B cell (primary cell): ENCODE measurements at regions not wholly inside any gene's neighbourhood (a gene's known extent, or its start where the extent isn't known, plus 50 kb on each side); places are given as distances from the start of the nearest gene placed in this dataset.

ENCODE experiments used
- ATAC-seq: fragments of 200-7000 bp; cut with Tn5 transposase; one replicate; pipeline ENCODE4 v1.10.0; 2021; ENCODE audit warnings: low read depth, mild to moderate bottlenecking, moderate number of reproducible peaks, moderate library complexity
- CTCF ChIA-PET: fragments of 350-600 bp; sonication (Branson Sonifier 250); formaldehyde crosslinking; loops from one replicate; lab custom pipeline; 2021; ENCODE audit warnings: antibody characterized with exemption, inconsistent platforms; lab: Charles Lee
- POLR2A ChIA-PET: fragments of 350-600 bp; sonication (Branson Sonifier 250); formaldehyde crosslinking; loops from one replicate; lab custom pipeline; 2021; ENCODE audit warnings: antibody characterized with exemption; lab: Charles Lee
- DNase-seq: peaks from one replicate; pipeline ENCODE4 v3.0.0; 2013
- H2AFZ ChIP-seq: 2 replicates; pipeline ENCODE4 v1.6.1; 2012; ENCODE audit warnings: mild to moderate bottlenecking, low read depth, low read length; ENCODE audit not compliant: insufficient read depth, poor library complexity, severe bottlenecking
- H3K27ac ChIP-seq, 2 donors: 1 replicate in 1 of 2; 2 replicates in 1 of 2; pipeline ENCODE4 v1.5.1; 2012 to 2013; ENCODE audit warnings: low read length in 2 of 2, mild to moderate bottlenecking in 2 of 2, moderate library complexity in 1 of 2
- H3K27me3 ChIP-seq, 4 experiments: fragments of 200-600 bp in 1 of 4; sonication (generic) in 1 of 4; replicated peaks in 1 of 4; 1 replicate in 2 of 4; 2 replicates in 2 of 4; pipeline versions ENCODE4 v1.6.1 to v1.7.0; 2013 to 2016; ENCODE audit warnings: low read length in 3 of 4, mild to moderate bottlenecking in 2 of 4, mixed read lengths in 1 of 4, moderate library complexity in 1 of 4; ENCODE audit not compliant: insufficient read depth in 4 of 4, control insufficient read depth in 3 of 4; ENCODE audit errors: control extremely low read depth in 1 of 4
- H3K36me3 ChIP-seq, 2 experiments: replicated peaks in 1 of 2; 1 replicate in 1 of 2; 2 replicates in 1 of 2; pipeline versions ENCODE4 v1.6.1 to v1.7.1; 2013; ENCODE audit warnings: low read length in 1 of 2; ENCODE audit not compliant: insufficient read depth in 2 of 2, control insufficient read depth in 1 of 2; ENCODE audit errors: control extremely low read depth in 1 of 2, extremely low read depth in 1 of 2
- H3K4me1 ChIP-seq, 2 donors: fragments of 200-600 bp in 1 of 2; sonication (generic) in 1 of 2; 1 replicate in 1 of 2; 2 replicates in 1 of 2; pipeline versions ENCODE4 v1.5.1 to v1.6.1; 2013 to 2017; ENCODE audit warnings: low read length in 2 of 2; ENCODE audit not compliant: control insufficient read depth in 2 of 2, insufficient read depth in 2 of 2
- H3K4me2 ChIP-seq: replicated peaks from 2 replicates; pipeline ENCODE3; 2012; ENCODE audit warnings: mild to moderate bottlenecking, low read depth, low read length; ENCODE audit not compliant: poor library complexity, severe bottlenecking
- H3K4me3 ChIP-seq, 5 experiments: fragments of 200-600 bp in 1 of 5; sonication (generic) in 1 of 5; 1 replicate in 3 of 5; 2 replicates in 2 of 5; pipeline versions ENCODE4 v1.5.1 to v1.7.0; 2011 to 2016; ENCODE audit warnings: low read length in 4 of 5, mild to moderate bottlenecking in 4 of 5, low read depth in 2 of 5, control low read depth in 1 of 5, moderate library complexity in 1 of 5; ENCODE audit not compliant: insufficient read depth in 1 of 5; ENCODE audit errors: control extremely low read depth in 1 of 5, extremely low read depth in 1 of 5
- H3K79me2 ChIP-seq: fragments of 200-600 bp; sonication (generic); one replicate; pipeline ENCODE4 v1.6.0; 2016; ENCODE audit warnings: low read length; ENCODE audit not compliant: control insufficient read depth, insufficient read depth
- H3K9ac ChIP-seq: fragments of 200-600 bp; sonication (generic); 2 replicates; pipeline ENCODE4 v1.6.1; 2017; ENCODE audit warnings: mild to moderate bottlenecking, low read length, moderate library complexity
- H3K9me3 ChIP-seq, 3 donors: one replicate each; pipeline versions ENCODE4 v1.6.1 to v1.7.1; 2013; ENCODE audit warnings: low read length in 2 of 3; ENCODE audit not compliant: control insufficient read depth in 2 of 3, insufficient read depth in 1 of 3; ENCODE audit errors: control extremely low read depth in 1 of 3
- H4K20me1 ChIP-seq: 2 replicates; pipeline ENCODE4 v1.6.0; 2012; ENCODE audit warnings: mild to moderate bottlenecking, low read length; ENCODE audit not compliant: insufficient read depth, control insufficient read depth, poor library complexity, severe bottlenecking
- H3K27ac Mint-ChIP-seq: one replicate; pipeline ENCODE4 v1.8.0; 2021; ENCODE audit warnings: mixed read lengths
- H3K27me3 Mint-ChIP-seq: one replicate; pipeline ENCODE4 v1.8.0; 2021; ENCODE audit warnings: mixed read lengths
- H3K4me1 Mint-ChIP-seq: one replicate; pipeline ENCODE4 v1.8.0; 2021; ENCODE audit warnings: mixed read lengths
- H3K4me3 Mint-ChIP-seq: one replicate; pipeline ENCODE4 v1.8.0; 2021; ENCODE audit warnings: mixed read lengths
- H3K9me3 Mint-ChIP-seq: one replicate; pipeline ENCODE4 v1.8.0; 2022; ENCODE audit warnings: mixed read lengths; ENCODE audit not compliant: insufficient read depth
- CTCF ChIP-seq: fragments of 200-600 bp; IDR thresholded peaks from one replicate; pipeline ENCODE4 v1.8.0; 2022; ENCODE audit warnings: antibody characterized with exemption, mild to moderate bottlenecking
- EZH2 ChIP-seq: IDR thresholded peaks from 2 replicates; pipeline ENCODE4 v1.6.1; 2012; ENCODE audit warnings: borderline replicate concordance, low read depth, mild to moderate bottlenecking, moderate library complexity, low read length; ENCODE audit not compliant: insufficient read depth, poor library complexity, severe bottlenecking
- WGBS: methylation state at CpG from one replicate; pipeline ENCODE4 v1.1.5; 2013; ENCODE audit warnings: missing lambda C conversion rate; ENCODE audit not compliant: insufficient coverage; 5-methylcytosine and 5-hydroxymethylcytosine counted together
- intact Hi-C: fragments of 100-400 bp; cut with micrococcal nuclease; formaldehyde crosslinking; loops from one replicate; pipeline ENCODE4 v1.10.0; 2022

- DNase-seq = no peak
- no peak for ATAC-seq
- H3K4me1 ChIP-seq = no peaks in the 10 kb centered on the region
- Mint-ChIP-seq H3K4me3 (no peak overlapping the region), H3K27me3 (peaks cover 4% of the 10 kb centered on the region), H3K27ac (no peak overlapping the region), H3K4me1 (no peaks in the 10 kb centered on the region), H3K9me3 (peaks cover 3% of the 10 kb centered on the region)
- no peak for TF ChIP-seq CTCF
- no peak for TF ChIP-seq EZH2
- no peak overlapping the region for H3K4me2 ChIP-seq
- H2AFZ ChIP-seq = no peak overlapping the region
- no peak overlapping the region for H3K27ac ChIP-seq
- no peak overlapping the region for H3K9ac ChIP-seq
- peaks cover 0 to 4% (median 0%) of the 10 kb centered on the region in 4 experiments for H3K27me3 ChIP-seq
- ChIA-PET CTCF (no interaction called here), POLR2A (no interaction called here)
- peaks cover 0 to 1% (median 0%) of the 10 kb centered on the region in 3 donors for H3K9me3 ChIP-seq
- no peaks in the 10 kb centered on the region for H3K79me2 ChIP-seq
- no peaks in the 10 kb centered on the region for H3K36me3 ChIP-seq
- H4K20me1 ChIP-seq = no peaks in the 10 kb centered on the region
- 80% methylated on average over 1 of the region's 3 CpGs for WGBS
- H3K4me3 ChIP-seq = no peak overlapping the region
- intact Hi-C loops = no loop called here
Observed at GRCh38 chr17:55969562-55970324, 183.5 kb upstream of the ANKFN1 start.

DNA sequence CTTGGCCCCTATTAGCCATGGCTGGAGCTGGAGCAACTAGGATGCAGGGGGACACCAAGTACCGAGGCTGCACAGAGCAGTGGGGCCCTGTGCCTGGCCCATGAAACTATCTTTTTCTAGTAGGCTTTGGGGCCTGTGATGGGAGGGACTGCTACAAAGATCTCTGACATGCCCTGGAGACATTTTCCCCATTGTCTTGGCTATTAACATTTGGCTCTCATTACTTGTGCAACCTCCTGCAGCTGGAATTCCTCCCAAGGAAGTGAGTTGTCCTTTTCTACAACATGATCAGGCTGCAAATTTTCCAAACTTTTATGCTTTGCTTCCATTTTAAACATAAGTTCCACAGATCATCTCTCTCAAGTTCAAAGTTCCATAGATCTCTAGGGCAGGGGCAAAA lies 174.7 kb upstream of the ANKFN1 start:
- H3K27me3 Mint-ChIP-seq = no peaks in the 10 kb centered on the region
- POLR2A ChIA-PET = no interaction called here

More for the DNA sequence above, 174.7 kb upstream of the ANKFN1 start:
- CTCF ChIA-PET = no interaction called here
- DNase-seq (no peak), ATAC-seq (no peak)
- intact Hi-C loops = no loop called here
- no peak overlapping the region for H3K4me3 Mint-ChIP-seq
- 86% methylated on average over 1 of the region's 1 CpG for WGBS
- Histone ChIP-seq H3K79me2 (no peaks in the 10 kb centered on the region), H3K9ac (no peak overlapping the region), H2AFZ (no peak overlapping the region), H3K9me3 (no peaks in the 10 kb centered on the region), H3K4me1 (no peaks in the 10 kb centered on the region), H3K4me3 (no peak overlapping the region), H4K20me1 (no peaks in the 10 kb centered on the region), H3K4me2 (no peak overlapping the region), H3K27ac (no peak overlapping the region), H3K36me3 (no peaks in the 10 kb centered on the region), H3K27me3 (no peaks in the 10 kb centered on the region)
- no peak for TF ChIP-seq EZH2
- TF ChIP-seq CTCF = no peak
- no peaks in the 10 kb centered on the region for H3K4me1 Mint-ChIP-seq
- no peak overlapping the region for H3K27ac Mint-ChIP-seq
- H3K9me3 Mint-ChIP-seq = no peaks in the 10 kb centered on the region
